Inflammatory macrophage (primary cell): ENCODE measurements at regions not wholly inside any gene's neighbourhood (a gene's known extent, or its start where the extent isn't known, plus 50 kb on each side); places are given as distances from the start of the nearest gene placed in this dataset.

Experiments
- DNase-seq, 2 donors: peaks; one replicate each; pipeline ENCODE4 v3.0.0-alpha.2; 2020 to 2022

- DNase-seq, result no peak
Measured at GRCh38 chr2:49480520-49480919, 326.2 kb upstream of the FSHR start.

- no peak for DNase-seq
Measured at GRCh38 chr2:49465157-49465831, 311.0 kb upstream of the FSHR start.

GRCh38 chr2:49459314-49459993, 305.1 kb upstream of the FSHR start:
- DNase-seq, result no peak

- DNase-seq, result no peak
Measured at GRCh38 chr2:49444005-49444404, 289.7 kb upstream of the FSHR start.

- DNase-seq, result no peak
Measured at GRCh38 chr2:49426996-49427395, 272.7 kb upstream of the FSHR start.

GRCh38 chr2:49416252-49416651, 261.9 kb upstream of the FSHR start:
- no peak for DNase-seq

- DNase-seq, result no peak
Measured at GRCh38 chr2:49404108-49404507, 249.8 kb upstream of the FSHR start.

- no peak for DNase-seq
Measured at GRCh38 chr2:49403637-49404036, 249.3 kb upstream of the FSHR start.

- no peak for DNase-seq
Measured at GRCh38 chr2:49379406-49379805, 225.1 kb upstream of the FSHR start.

- no peak for DNase-seq
Measured at GRCh38 chr2:49371128-49371701, 216.9 kb upstream of the FSHR start.

GRCh38 chr2:49369650-49370049, 215.3 kb upstream of the FSHR start:
- DNase-seq, result no peak

- DNase-seq, result no peak
Measured at GRCh38 chr2:49369101-49369500, 214.8 kb upstream of the FSHR start.

- no peak for DNase-seq
Measured at GRCh38 chr2:49367003-49367402, 212.7 kb upstream of the FSHR start.

- DNase-seq, result no peak
Measured at GRCh38 chr2:49360407-49360767, 206.1 kb upstream of the FSHR start.

- no peak for DNase-seq
Measured at GRCh38 chr2:49359721-49360406, 205.5 kb upstream of the FSHR start.

- DNase-seq, result no peak
Measured at GRCh38 chr2:49355611-49356010, 201.3 kb upstream of the FSHR start.

GRCh38 chr2:49351560-49351959, 197.2 kb upstream of the FSHR start:
- no peak for DNase-seq

GRCh38 chr2:49343638-49344037, 189.3 kb upstream of the FSHR start:
- DNase-seq, result no peak

GRCh38 chr2:49342156-49342555, 187.8 kb upstream of the FSHR start:
- no peak for DNase-seq

GRCh38 chr2:49335546-49335945, 181.2 kb upstream of the FSHR start:
- DNase-seq, result no peak

- DNase-seq, result no peak
Measured at GRCh38 chr2:49332415-49332814, 178.1 kb upstream of the FSHR start.

- DNase-seq, result no peak
Measured at GRCh38 chr2:49318531-49318930, 164.2 kb upstream of the FSHR start.

- no peak for DNase-seq
Measured at GRCh38 chr2:49309461-49309860, 155.1 kb upstream of the FSHR start.

- DNase-seq, result no peak
Measured at GRCh38 chr2:49306925-49307324, 152.6 kb upstream of the FSHR start.
